ENCODE measurements at regions not wholly inside any gene's neighbourhood (a gene's known extent, or its start where the extent isn't known, plus 50 kb on each side); places are given as distances from the start of the nearest gene placed in this dataset.

DNA sequence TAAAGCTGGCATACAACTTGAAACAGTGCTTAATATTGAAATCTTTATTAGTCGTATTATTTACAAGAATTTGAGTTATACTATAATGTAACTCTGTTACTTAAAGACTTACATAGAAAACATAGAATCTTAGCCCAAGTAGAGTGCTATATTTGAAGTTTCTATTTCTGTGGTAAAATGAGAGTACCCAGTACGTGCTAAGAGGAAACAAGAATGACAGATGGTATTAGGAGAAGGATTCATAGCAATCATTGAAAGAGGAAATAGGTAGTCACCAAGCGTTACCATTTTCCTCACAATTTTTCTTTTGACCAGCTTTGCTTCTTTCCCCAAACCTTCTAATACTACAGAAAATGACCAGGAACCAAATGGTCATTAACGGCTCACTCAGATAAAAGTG is 412.1 kb upstream of the GRIA3 start:
- Histone ChIP-seq H3K27ac (ENCODE audit: extremely low read depth, low read depth, low read length) (no peak overlapping the region), H3K9me3 (ENCODE audit: control insufficient read depth, insufficient read depth, low read depth, low read length) (no peaks in the 10 kb centered on the region), H3K4me1 (ENCODE audit: control insufficient read depth, insufficient read depth, low read length) (no peaks in the 10 kb centered on the region; the same call in 1 of the 2 replicates), H3K4me3 (ENCODE audit: low read depth, low read length) (no peak overlapping the region), H3K36me3 (ENCODE audit: control insufficient read depth in 2 of 2, insufficient read depth in 1 of 2, low read length in 2 of 2) (no peaks in the 10 kb centered on the region)
- CTCF ChIA-PET, result no interaction called here
- POLR2A ChIA-PET, result no interaction called here
- no peak for TF ChIP-seq ZNF664 (tag by site-specific recombination; IDR thresholded peaks at IDR 0.05)
- no peak for TF ChIP-seq HIC1 (tag by site-specific recombination; IDR thresholded peaks at IDR 0.05)

DNA sequence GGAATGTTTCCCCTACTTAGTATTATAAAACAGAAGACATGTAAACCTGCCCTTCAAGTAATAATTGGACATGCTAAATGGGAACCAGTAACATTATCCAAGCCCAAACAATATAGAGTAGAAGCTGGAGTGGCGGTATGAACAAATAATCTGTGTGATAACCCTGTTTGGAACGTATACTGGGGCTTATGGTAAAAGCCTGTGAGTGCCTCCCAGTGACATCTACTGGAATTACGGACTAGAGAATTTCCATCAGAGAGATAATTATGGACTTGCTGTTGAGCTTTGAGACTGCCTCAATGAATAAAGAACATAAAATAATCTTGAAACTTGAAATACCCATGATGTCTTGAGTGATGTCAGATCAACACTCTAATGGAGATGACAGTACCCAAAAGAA is 406.3 kb upstream of the GRIA3 start:
- Histone ChIP-seq H3K4me1 (ENCODE audit: control insufficient read depth, insufficient read depth, low read length) (no peaks in the 10 kb centered on the region), H3K4me3 (ENCODE audit: low read depth, low read length) (no peak overlapping the region), H3K36me3 (ENCODE audit: control insufficient read depth in 2 of 2, insufficient read depth in 1 of 2, low read length in 2 of 2) (no peaks in the 10 kb centered on the region), H3K9me3 (ENCODE audit: control insufficient read depth, insufficient read depth, low read depth, low read length) (no peaks in the 10 kb centered on the region), H3K27ac (ENCODE audit: extremely low read depth, low read depth, low read length) (no peak overlapping the region)
- ChIA-PET POLR2A (no interaction called here), CTCF (interaction anchor here (0.6 kb wide), 2 partner anchors 32 to 1676 kb away, joined by 3 read pairs; no protein-coding TSS in a partner anchor)
- TF ChIP-seq, protein P1, sequence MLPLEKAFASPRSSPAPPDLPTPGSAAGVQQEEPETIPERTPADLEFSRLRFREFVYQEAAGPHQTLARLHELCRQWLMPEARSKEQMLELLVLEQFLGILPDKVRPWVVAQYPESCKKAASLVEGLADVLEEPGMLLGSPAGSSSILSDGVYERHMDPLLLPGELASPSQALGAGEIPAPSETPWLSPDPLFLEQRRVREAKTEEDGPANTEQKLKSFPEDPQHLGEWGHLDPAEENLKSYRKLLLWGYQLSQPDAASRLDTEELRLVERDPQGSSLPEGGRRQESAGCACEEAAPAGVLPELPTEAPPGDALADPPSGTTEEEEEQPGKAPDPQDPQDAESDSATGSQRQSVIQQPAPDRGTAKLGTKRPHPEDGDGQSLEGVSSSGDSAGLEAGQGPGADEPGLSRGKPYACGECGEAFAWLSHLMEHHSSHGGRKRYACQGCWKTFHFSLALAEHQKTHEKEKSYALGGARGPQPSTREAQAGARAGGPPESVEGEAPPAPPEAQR (tag by site-specific recombination; IDR thresholded peaks at IDR 0.05), result no peak
- TF ChIP-seq ZSCAN16 (tag by site-specific recombination; IDR thresholded peaks at IDR 0.05) (no peak), MEIS1 (CRISPR knock-in tag; IDR thresholded peaks at IDR 0.05; ENCODE audit: borderline replicate concordance) (no peak), ZBTB26 (tag by site-specific recombination; optimal IDR thresholded peaks at IDR 0.05) (no peak), ZNF501 (tag by site-specific recombination; IDR thresholded peaks at IDR 0.05) (no peak), ZNF239 (tag by site-specific recombination; IDR thresholded peaks at IDR 0.05) (no peak), BCL11B (tag by site-specific recombination; IDR thresholded peaks at IDR 0.05; ENCODE audit: low read depth) (no peak), ZNF2 (tag by site-specific recombination; IDR thresholded peaks at IDR 0.05) (no peak)
- TF ChIP-seq, protein P2, sequence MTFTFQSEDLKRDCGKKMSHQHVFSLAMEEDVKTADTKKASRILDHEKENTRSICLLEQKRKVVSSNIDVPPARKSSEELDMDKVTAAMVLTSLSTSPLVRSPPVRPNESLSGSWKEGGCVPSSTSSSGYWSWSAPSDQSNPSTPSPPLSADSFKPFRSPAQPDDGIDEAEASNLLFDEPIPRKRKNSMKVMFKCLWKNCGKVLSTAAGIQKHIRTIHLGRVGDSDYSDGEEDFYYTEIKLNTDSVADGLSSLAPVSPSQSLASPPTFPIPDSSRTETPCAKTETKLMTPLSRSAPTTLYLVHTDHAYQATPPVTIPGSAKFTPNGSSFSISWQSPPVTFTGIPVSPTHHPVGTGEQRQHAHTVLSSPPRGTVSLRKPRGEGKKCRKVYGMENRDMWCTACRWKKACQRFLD (tag by site-specific recombination; IDR thresholded peaks at IDR 0.05), result no peak

DNA sequence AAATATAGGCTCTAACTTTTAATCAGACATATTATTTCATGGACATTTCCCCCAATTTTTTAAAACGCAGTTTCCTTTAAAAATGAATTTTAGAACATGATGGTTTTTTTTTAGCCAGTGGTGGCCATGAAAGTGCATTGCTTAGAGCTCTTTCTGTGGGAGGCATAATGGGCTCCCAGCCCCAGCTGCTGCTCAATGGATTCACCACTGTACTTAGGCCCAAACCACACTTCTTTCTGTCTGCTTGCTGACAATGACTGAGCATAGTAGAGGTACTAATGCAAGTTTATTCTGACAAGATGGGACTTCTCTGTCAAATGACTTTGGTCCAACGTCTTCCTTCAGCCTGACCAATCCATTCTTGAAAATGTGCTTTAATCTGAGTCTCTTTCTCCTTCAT is 400.2 kb upstream of the GRIA3 start:
- TF ChIP-seq SETDB1 (IDR thresholded peaks at IDR 0.05; ENCODE audit: insufficient read length, low read length) (no peak), SP3 (tag by site-specific recombination; IDR thresholded peaks at IDR 0.05) (no peak), PBX3 (CRISPR knock-in tag; IDR thresholded peaks at IDR 0.05) (no peak), TCF7L2 (IDR thresholded peaks at IDR 0.05; ENCODE audit: borderline replicate concordance, low read depth, low read length) (no peak), ZNF19 (tag by site-specific recombination; IDR thresholded peaks at IDR 0.05; ENCODE audit: low read depth) (no peak), ZNF654 (tag by site-specific recombination; IDR thresholded peaks at IDR 0.05; ENCODE audit: low read depth) (no peak), GLI2 (tag by site-specific recombination; IDR thresholded peaks at IDR 0.05; ENCODE audit: borderline replicate concordance, low read depth) (no peak), ZNF354C (tag by site-specific recombination; IDR thresholded peaks at IDR 0.05; ENCODE audit: borderline replicate concordance, low read depth) (no peak), ZNF140 (tag by site-specific recombination; IDR thresholded peaks at IDR 0.05) (no peak), ZNF621 (tag by site-specific recombination; IDR thresholded peaks at IDR 0.05) (no peak)
- TF ChIP-seq, protein P3, sequence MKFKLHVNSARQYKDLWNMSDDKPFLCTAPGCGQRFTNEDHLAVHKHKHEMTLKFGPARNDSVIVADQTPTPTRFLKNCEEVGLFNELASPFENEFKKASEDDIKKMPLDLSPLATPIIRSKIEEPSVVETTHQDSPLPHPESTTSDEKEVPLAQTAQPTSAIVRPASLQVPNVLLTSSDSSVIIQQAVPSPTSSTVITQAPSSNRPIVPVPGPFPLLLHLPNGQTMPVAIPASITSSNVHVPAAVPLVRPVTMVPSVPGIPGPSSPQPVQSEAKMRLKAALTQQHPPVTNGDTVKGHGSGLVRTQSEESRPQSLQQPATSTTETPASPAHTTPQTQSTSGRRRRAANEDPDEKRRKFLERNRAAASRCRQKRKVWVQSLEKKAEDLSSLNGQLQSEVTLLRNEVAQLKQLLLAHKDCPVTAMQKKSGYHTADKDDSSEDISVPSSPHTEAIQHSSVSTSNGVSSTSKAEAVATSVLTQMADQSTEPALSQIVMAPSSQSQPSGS (tag by site-specific recombination; IDR thresholded peaks at IDR 0.05; ENCODE audit: low read depth), result no peak
- ChIA-PET CTCF (no interaction called here), POLR2A (no interaction called here)

More for the DNA sequence above, 400.2 kb upstream of the GRIA3 start:
- Histone ChIP-seq H3K9me3 (ENCODE audit: control insufficient read depth, insufficient read depth, low read depth, low read length) (no peaks in the 10 kb centered on the region), H3K27ac (ENCODE audit: extremely low read depth, low read depth, low read length) (no peak overlapping the region), H3K4me3 (ENCODE audit: low read depth, low read length) (no peak overlapping the region), H3K4me1 (ENCODE audit: control insufficient read depth, insufficient read depth, low read length) (no peaks in the 10 kb centered on the region), H3K36me3 (ENCODE audit: control insufficient read depth in 2 of 2, insufficient read depth in 1 of 2, low read length in 2 of 2) (no peaks in the 10 kb centered on the region)
